HepG2 (cell line): ENCODE measurements at regions not wholly inside any gene's neighbourhood (a gene's known extent, or its start where the extent isn't known, plus 50 kb on each side); places are given as distances from the start of the nearest gene placed in this dataset.

Experiments
- ATAC-seq: fragments of 200-7000 bp; cut with Tn5 transposase; 3 replicates; pipeline ENCODE4 v1.9.1; 2020; ENCODE audit warnings: mild to moderate bottlenecking, moderate library complexity
- BruUV-seq: library from RNA; stranded (reverse); fragments of 400-500 nt; replicated peaks from 2 replicates; lab custom pipeline; 2021; lab: Mats Ljungman, UMichigan
- CTCF ChIA-PET: fragments of 300-600 bp; formaldehyde crosslinking; extraction: SDS; loops from one replicate; lab custom pipeline; 2021; ENCODE audit warnings: low total read pairs, inconsistent platforms, low intra/inter-chr PET ratio; lab: Yijun Ruan, JAX
- POLR2A ChIA-PET: fragments of 350-600 bp; sonication (Branson Sonifier 250); formaldehyde crosslinking; loops from one replicate; lab custom pipeline; 2020; ENCODE audit warnings: antibody characterized with exemption, inconsistent platforms; lab: Yijun Ruan, JAX
- DNase-seq: peaks from one replicate; pipeline ENCODE4 v3.0.0-alpha.2; 2015; ENCODE audit warnings: low spot score
- FAIRE-seq: peaks from 3 replicates; lab custom pipeline; 2011; peaks lifted over from hg19 to GRCh38; lab: Jason Lieb, UNC
- H2AFZ ChIP-seq: one replicate; pipeline ENCODE4 v1.6.1; 2011; ENCODE audit warnings: low read length, inconsistent platforms
- H3K27ac ChIP-seq: fragments of 300-600 bp; 3 replicates; pipeline ENCODE4 v1.8.0; 2011; ENCODE audit warnings: mixed run types, mild to moderate bottlenecking, mixed read lengths, low read length, inconsistent platforms; ENCODE audit not compliant: insufficient read depth; ENCODE audit errors: extremely low read length
- H3K27me3 ChIP-seq, 2 experiments: fragments of 200-600 bp in 1 of 2; 2 replicates in 1 of 2; 3 replicates in 1 of 2; pipeline versions ENCODE4 v1.6.0 to v1.8.0; 2011; ENCODE audit warnings: low read length in 2 of 2, mild to moderate bottlenecking in 2 of 2, moderate library complexity in 2 of 2, inconsistent platforms in 1 of 2; ENCODE audit not compliant: insufficient read depth in 2 of 2, control insufficient read depth in 1 of 2
- H3K36me3 ChIP-seq, 2 experiments: fragments of 200-600 bp in 1 of 2; replicated peaks in 1 of 2; 2 replicates in 1 of 2; 3 replicates in 1 of 2; pipeline versions ENCODE4 v1.5.1 to v1.8.0; 2011; ENCODE audit warnings: low read length in 2 of 2, inconsistent platforms in 1 of 2; ENCODE audit not compliant: insufficient read depth in 2 of 2, control insufficient read depth in 1 of 2
- H3K4me1 ChIP-seq: 2 replicates; pipeline ENCODE4 v1.5.1; 2012; ENCODE audit warnings: low read length, inconsistent platforms; ENCODE audit not compliant: insufficient read depth
- H3K4me2 ChIP-seq: 2 replicates; pipeline ENCODE4 v1.6.0; 2011; ENCODE audit warnings: low read depth, low read length, inconsistent platforms
- H3K4me3 ChIP-seq, 3 experiments: fragments of 200-600 bp in 1 of 3; sonication (generic), shearing (Covaris generic) in 1 of 3; replicated peaks in 1 of 3; 2 replicates each; pipeline ENCODE4 v1.5.1; 2011 to 2016; ENCODE audit warnings: low read length in 3 of 3, inconsistent platforms in 2 of 3, low read depth in 2 of 3, mild to moderate bottlenecking in 2 of 3, control low read depth in 1 of 3, mixed read lengths in 1 of 3; ENCODE audit not compliant: insufficient read depth in 1 of 3
- H3K79me2 ChIP-seq: one replicate; pipeline ENCODE4 v1.6.1; 2011; ENCODE audit warnings: low read length, inconsistent platforms; ENCODE audit not compliant: insufficient read depth
- H3K9ac ChIP-seq: 2 replicates; pipeline ENCODE4 v1.6.0; 2011; ENCODE audit warnings: mild to moderate bottlenecking, low read depth, low read length, inconsistent platforms; ENCODE audit not compliant: insufficient read depth
- H3K9me3 ChIP-seq: 2 replicates; pipeline ENCODE4 v1.5.1; 2012; ENCODE audit warnings: mild to moderate bottlenecking, low read length
- H4K20me1 ChIP-seq: 2 replicates; pipeline ENCODE4 v1.6.0; 2011; ENCODE audit warnings: inconsistent platforms, mild to moderate bottlenecking, low read length, moderate library complexity; ENCODE audit not compliant: insufficient read depth
- BHLHE40 ChIP-seq: IDR thresholded peaks from 2 replicates; pipeline ENCODE4 v1.6.1; 2011; ENCODE audit warnings: low read length, improper control_type of control experiment
- RFX1 ChIP-seq: fragments of 450-650 bp; IDR thresholded peaks from 2 replicates; pipeline ENCODE4 v1.6.1; 2017
- SOX6 ChIP-seq, 2 experiments: fragments of 450-650 bp in 1 of 2; sonication (generic) in 1 of 2; formaldehyde crosslinking in 1 of 2; IDR thresholded peaks; 2 replicates each; pipeline versions ENCODE4 v1.4.0 to v1.6.1; 2017 to 2020; ENCODE audit warnings: antibody characterized with exemption in 1 of 2, mild to moderate bottlenecking in 1 of 2, missing genetic modification reagents in 1 of 2
- ZNF44 ChIP-seq: sonication (generic); formaldehyde crosslinking; IDR thresholded peaks from 2 replicates; pipeline ENCODE4 v1.5.1; 2020; ENCODE audit warnings: mild to moderate bottlenecking, missing genetic modification reagents
- ZNF598 ChIP-seq: sonication (generic); formaldehyde crosslinking; IDR thresholded peaks from 2 replicates; pipeline ENCODE4 v1.5.1; 2020; ENCODE audit warnings: mild to moderate bottlenecking, missing genetic modification reagents, borderline replicate concordance
- ZNF629 ChIP-seq: sonication (generic); formaldehyde crosslinking; conservative IDR thresholded peaks from 2 replicates; pipeline ENCODE4 v1.5.0; 2020; ENCODE audit warnings: missing genetic modification reagents
- WGBS: methylation state at CpG from one replicate; pipeline ENCODE4 v1.1.6; 2017; ENCODE audit warnings: low lambda C conversion rate; 5-methylcytosine and 5-hydroxymethylcytosine counted together
- in situ Hi-C: cut with HindIII; loops from 2 replicates; pipeline ENCODE4 v1.10.0; 2017; ENCODE audit warnings: low pct_unique_long_range_greater_than_20kb; ENCODE audit not compliant: extremely low pct_ligation_motif_present
- intact Hi-C: fragments of 100-400 bp; cut with micrococcal nuclease; formaldehyde crosslinking; loops from one replicate; pipeline ENCODE4 v1.10.0; 2022; ENCODE audit not compliant: unreplicated experiment

- H3K79me2 ChIP-seq = no peaks in the 10 kb centered on the region
- ChIA-PET POLR2A (no interaction called here), CTCF (no interaction called here)
- TF ChIP-seq ZNF598 (no peak), SOX6 (IDR thresholded peaks at IDR 0.05) (no peak), SOX6 (CRISPR knock-in tag; IDR thresholded peaks at IDR 0.05) (no peak), ZNF629 (CRISPR knock-in tag) (peak; percentile 74)
- no peaks in the 10 kb centered on the region for H3K27me3 ChIP-seq
- no peak overlapping the region for H3K4me2 ChIP-seq
- no peak overlapping the region for H3K27ac ChIP-seq
- ATAC-seq (no peak), DNase-seq (no peak), FAIRE-seq (no peak)
- H3K9ac ChIP-seq = no peak overlapping the region
- in situ Hi-C loops (no loop called here), intact Hi-C loops (no loop called here)
- no peaks in the 10 kb centered on the region for H3K9me3 ChIP-seq
- H3K4me1 ChIP-seq = peaks cover 36% of the 10 kb centered on the region
- no peak overlapping the region for H3K4me3 ChIP-seq
- H2AFZ ChIP-seq = no peak overlapping the region
- WGBS = 96% methylated on average over 11 of the region's 19 CpGs
- H3K36me3 ChIP-seq = no peaks in the 10 kb centered on the region
- no peaks in the 10 kb centered on the region for H4K20me1 ChIP-seq
- no TSS peak for BruUV-seq
Observed at GRCh38 chr10:78950656-78951587, 117.8 kb upstream of the ZMIZ1 start.

DNA sequence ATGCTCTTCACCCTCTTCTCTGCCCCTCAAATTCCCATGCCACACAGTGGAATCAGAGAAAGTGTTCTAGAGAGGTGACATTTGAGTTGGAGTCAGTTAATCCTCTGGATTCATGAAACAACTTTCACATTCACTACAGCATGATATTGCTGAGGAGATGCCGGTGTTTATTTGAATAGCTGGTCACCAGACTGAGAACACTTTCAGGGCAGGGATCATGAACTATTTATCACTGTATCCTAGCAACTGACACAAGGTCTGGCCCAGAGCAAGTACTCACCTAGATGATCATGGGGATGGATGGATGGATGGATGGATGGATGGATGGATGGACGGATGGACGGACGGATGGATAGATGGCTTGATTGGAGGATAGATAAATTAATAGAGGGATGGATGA lies 116.7 kb upstream of the ZMIZ1 start:
- DNase-seq (peak; percentile 60), ATAC-seq (peak; percentile 71), FAIRE-seq (no peak)
- H3K27ac ChIP-seq = no peak overlapping the region
- H3K9ac ChIP-seq = no peak overlapping the region
- ChIA-PET CTCF (no interaction called here), POLR2A (interaction anchor here (1.5 kb wide), 1 partner anchor 22 kb away, joined by 7 read pairs; no protein-coding TSS in a partner anchor)
- H3K4me2 ChIP-seq = no peak overlapping the region
- no TSS peak for BruUV-seq
- H3K4me1 ChIP-seq = peaks cover 25% of the 10 kb centered on the region
- no peaks in the 10 kb centered on the region for H3K79me2 ChIP-seq
- H3K36me3 ChIP-seq = no peaks in the 10 kb centered on the region
- H2AFZ ChIP-seq = no peak overlapping the region
- 65% methylated on average over 4 of the region's 4 CpGs for WGBS
- no peaks in the 10 kb centered on the region for H3K27me3 ChIP-seq
- intact Hi-C loops = no loop called here
- no peak for TF ChIP-seq ZNF44 (CRISPR knock-in tag)
- peak; percentile 41; the same call in 1 of the 2 replicates for TF ChIP-seq BHLHE40
- TF ChIP-seq RFX1 = peak; percentile 48; the same call in 1 of the 2 replicates
- no peaks in the 10 kb centered on the region for H3K9me3 ChIP-seq
- H3K4me3 ChIP-seq = no peak overlapping the region
- no peaks in the 10 kb centered on the region for H4K20me1 ChIP-seq
- in situ Hi-C loops = no loop called here
